IPS-NIHi7 (cell line): ENCODE measurements at regions not wholly inside any gene's neighbourhood (a gene's known extent, or its start where the extent isn't known, plus 50 kb on each side); places are given as distances from the start of the nearest gene placed in this dataset.

Source experiments
- DNase-seq: peaks from one replicate; pipeline ENCODE4 v3.0.0; 2012; ENCODE audit warnings: mixed read lengths; ENCODE audit errors: extremely low spot score

GRCh38 chr17:72578817-72579470 lies 458.1 kb downstream of the SOX9 start:
- DNase-seq: no peak

DNA sequence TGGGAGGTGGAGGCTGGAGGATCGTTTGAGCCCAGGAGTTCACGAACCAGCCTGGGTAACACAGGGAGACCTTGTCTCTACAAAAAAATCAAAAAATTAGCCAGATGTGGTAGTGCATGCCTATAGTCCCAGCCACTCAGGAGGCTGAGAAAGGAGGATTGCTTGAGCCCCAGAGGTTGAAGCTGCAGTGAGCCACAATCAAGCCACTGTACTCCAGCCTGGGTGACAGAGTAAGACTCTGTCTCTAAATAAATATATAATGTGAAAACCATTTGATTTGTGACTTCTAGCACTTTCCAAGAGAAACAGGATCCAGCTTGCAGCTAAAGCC lies 459.1 kb downstream of the SOX9 start:
- no peak for DNase-seq

- no peak for DNase-seq
Measured at GRCh38 chr17:72580321-72581127, 459.7 kb downstream of the SOX9 start.

DNA sequence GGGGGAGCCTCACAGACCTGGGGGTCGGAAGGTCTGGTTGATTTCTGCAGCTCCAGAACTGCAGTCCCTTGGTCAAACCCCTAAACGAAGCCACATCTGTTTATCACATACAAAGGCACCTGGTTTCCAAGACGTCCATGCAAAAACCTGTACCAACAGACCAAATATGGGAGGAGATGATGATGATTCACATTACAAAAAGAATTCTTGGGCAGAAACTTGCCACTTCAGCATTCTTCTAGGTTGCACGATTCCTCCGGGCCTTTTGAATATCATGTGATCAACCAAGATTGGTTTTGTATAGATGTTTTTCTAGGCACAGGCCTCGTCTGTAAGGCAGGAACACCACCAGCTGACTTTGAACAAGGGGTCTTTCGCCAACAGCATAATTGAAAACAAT lies 466.3 kb downstream of the SOX9 start:
- no peak for DNase-seq

DNA sequence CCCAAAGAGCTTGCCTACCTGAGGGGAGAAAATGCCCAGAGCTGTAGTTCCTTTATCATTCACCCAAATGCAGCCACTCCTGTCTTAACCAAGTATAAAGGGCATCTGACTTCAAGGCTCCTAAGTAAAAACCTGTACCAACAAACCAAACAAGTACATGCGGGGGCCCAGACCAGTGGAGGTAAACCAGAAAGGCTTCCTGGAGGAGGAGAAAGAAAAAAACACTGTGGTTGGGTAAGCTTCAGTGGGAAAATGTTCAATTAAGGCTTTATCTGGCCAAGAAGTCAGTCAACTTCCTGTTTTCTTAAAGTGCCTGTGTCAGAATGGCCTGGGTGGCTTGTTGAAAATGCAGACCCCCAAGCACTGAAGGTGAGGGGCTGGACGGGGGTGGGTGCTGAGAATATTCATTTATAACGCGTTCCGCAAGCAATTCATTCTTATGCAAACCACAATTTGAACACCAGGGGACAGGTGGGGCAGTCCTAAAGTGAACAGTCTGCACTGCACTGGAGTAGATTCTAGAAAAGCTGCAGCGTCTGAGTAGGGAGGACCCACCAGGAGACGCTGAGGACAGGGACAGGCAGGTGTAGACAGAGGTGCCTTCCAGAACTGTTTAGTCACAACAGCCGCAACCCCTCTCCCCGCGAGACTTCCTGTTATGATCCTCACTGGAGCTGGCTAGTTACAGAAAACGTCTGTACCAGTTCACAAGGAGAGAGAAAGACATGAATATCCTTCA lies 467.1 kb downstream of the SOX9 start:
- no peak for DNase-seq

DNA sequence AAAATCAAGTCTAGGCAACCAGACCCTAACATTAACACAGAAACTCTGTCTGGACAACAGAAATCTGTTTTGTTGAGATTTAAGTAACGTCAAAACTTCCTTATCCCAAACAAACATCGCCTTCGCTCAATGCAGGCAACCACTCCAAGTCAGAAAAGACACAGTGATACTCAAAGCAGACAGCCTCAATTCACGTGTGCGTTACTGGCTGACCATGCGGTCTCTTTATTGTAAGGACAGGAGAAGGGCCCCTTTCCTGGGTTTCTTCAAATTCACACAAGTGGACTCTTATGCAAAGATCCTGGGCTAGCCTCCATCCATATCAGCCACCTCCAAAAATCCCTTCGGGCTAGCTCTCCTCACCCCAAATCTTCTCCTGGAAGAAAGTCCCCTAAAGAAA lies 467.7 kb downstream of the SOX9 start:
- no peak for DNase-seq

DNA sequence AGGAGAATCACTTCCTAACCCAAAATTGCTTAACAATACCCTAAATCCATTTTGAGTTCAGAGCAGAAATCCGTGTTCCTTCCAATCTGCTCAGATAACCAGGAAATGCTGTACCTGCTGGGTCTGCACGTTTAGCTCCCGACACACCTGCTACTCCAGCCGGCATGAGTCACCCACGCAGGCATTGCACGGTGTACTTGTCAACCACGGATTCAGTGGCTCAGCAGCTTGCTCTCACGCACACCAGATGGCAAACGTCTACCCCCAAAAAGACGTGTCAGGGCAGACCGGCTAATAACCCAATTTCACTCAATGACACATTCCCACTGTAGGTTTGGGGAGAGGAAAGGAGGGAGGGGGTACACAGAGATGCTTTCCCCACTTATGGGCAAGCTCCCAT lies 468.1 kb downstream of the SOX9 start:
- DNase-seq: no peak

DNA sequence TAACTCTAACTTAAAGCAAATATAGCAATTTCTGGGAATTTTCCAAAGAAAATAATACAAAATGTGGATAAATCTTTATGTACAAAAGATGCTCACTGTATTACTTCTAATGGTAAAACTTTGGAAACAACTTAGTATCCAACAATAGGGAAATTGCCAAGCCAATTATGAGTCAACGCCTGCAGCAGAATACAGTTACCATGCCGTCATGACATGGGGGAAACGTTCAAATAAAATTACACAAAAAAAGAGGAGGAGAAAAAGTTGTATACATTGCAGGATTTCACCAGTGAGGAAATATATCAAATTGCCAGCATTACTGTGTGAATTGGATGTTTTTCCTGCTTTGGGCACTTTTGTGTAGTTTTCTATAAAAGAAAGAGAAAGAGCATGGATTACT lies 469.6 kb downstream of the SOX9 start:
- DNase-seq: no peak

DNA sequence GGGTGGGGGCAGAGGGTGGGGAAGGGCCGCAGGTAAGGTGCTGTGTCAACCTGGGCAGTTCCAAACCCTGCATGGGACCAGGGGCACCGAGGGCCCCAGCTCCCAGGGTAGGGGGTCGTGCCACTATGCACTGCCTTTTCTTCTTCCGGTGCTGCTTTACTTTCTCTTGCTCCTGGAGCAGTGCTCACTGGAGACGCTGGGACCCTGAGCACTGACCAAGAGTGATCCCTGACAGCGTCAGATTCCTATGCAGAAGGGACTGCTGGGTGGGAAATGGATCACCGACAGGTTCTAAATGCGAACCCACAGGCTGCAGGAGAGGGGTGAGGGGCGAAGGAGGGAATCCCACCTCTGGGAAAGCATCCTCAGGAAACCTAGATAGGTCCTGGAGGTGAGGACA lies 470.1 kb downstream of the SOX9 start:
- no peak for DNase-seq

DNA sequence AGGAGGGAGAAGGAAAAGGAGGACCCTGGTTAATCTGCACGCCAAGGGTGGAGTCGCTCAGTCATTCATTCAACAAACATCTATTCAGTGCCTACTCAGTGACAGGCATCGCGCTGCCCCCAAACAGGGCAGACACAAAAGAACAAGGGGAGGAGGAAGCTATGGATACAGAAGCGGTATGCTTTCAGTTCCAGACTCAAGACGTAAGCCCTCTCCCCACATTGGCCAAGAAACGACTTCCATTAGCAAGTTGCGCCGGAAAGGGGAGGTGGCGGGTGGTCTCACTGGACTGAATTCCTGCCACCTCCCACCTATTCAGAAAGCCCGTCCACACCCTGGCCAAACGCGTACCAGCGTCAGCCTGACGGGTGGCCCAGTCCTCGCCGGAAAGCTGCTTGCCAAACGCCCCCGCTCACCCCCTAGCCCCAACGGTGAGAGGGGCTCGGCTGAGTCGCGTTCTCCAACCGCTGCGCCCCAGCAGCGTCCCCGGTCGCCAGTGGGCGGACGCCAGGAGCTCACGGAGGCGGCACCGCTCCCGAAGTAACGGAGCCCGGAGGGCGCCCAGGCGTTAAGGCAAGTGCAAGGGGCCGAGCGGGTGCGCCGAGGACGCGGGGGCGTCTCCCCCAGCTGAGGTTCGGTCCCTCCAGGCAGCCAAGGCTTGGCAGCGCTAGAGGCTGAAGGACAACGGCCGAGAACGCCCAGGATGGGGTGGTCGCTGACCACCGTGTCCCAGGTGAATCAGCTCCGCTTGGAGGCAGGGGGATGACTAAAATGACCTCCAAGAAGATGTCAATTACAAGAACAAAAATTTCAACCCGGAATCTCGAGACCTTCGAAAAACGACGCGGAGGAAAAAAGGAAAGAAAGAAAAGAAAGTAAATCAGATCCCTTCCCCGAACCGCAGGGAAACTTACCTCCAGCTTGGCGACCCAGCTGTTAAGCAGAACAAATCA lies 470.7 kb downstream of the SOX9 start:
- no peak for DNase-seq

- peak; percentile 95 for DNase-seq
Measured at GRCh38 chr17:72592242-72592966, 471.6 kb downstream of the SOX9 start.

DNA sequence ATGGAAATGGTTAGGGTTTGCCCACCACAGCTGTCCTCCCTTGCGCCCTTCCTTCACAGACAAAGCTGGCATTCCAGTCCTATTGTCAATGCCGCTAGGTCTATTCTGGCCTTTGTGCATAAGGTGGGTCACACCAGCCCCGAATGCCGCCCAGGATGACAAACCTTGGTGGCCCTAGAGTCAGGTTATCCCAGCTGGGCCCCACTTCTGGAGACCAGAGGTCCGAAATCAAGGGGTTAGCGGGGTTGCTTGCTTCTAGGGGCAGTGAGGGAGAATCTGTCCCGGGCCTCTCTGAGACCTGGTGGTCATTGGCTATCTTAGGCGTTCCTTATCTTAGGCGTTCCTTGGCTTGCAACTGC lies 472.1 kb downstream of the SOX9 start:
- DNase-seq: no peak

GRCh38 chr17:72594248-72594647 lies 473.4 kb downstream of the SOX9 start:
- peak; percentile 47 for DNase-seq
